A673 (cell line): ENCODE measurements at regions not wholly inside any gene's neighbourhood (a gene's known extent, or its start where the extent isn't known, plus 50 kb on each side); places are given as distances from the start of the nearest gene placed in this dataset.

Experiments
- EZH2 ChIP-seq: fragments of 200-600 bp; sonication (generic); IDR thresholded peaks from 2 replicates; pipeline ENCODE4 v1.6.1; 2017; ENCODE audit warnings: borderline replicate concordance, low read depth, mild to moderate bottlenecking, mixed read lengths, antibody characterized with exemption, low read length; ENCODE audit not compliant: poor library complexity, severe bottlenecking
- TF ChIP-seq, protein P1 (sequence below): fragments of 300-800, 200-600 bp; sonication (generic); conservative IDR thresholded peaks from 2 replicates; pipeline ENCODE4 v1.5.1; 2017; ENCODE audit warnings: low read depth, mild to moderate bottlenecking, antibody characterized with exemption, low read length, moderate library complexity, mixed read lengths

DNA sequence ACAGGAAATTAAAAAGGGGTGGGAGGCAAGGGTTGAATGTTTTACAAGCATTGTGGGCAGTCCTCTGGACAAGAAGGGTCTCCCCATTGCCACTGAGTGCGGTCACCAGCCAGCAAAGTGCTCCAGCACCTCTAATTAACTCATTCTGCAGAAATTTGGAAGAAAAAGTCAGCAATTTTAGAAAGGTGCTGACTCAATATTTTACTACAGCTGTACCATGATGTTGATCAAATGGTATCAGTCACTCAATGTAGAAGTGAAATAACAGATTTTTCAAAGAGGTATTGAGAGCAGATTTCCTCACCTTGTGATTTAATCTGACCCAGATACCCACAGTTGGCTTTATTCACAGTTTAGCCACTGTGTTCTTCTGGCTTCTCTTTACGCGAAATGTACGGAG is 96.7 kb downstream of the PMP22 start:
- TF ChIP-seq, protein P1, sequence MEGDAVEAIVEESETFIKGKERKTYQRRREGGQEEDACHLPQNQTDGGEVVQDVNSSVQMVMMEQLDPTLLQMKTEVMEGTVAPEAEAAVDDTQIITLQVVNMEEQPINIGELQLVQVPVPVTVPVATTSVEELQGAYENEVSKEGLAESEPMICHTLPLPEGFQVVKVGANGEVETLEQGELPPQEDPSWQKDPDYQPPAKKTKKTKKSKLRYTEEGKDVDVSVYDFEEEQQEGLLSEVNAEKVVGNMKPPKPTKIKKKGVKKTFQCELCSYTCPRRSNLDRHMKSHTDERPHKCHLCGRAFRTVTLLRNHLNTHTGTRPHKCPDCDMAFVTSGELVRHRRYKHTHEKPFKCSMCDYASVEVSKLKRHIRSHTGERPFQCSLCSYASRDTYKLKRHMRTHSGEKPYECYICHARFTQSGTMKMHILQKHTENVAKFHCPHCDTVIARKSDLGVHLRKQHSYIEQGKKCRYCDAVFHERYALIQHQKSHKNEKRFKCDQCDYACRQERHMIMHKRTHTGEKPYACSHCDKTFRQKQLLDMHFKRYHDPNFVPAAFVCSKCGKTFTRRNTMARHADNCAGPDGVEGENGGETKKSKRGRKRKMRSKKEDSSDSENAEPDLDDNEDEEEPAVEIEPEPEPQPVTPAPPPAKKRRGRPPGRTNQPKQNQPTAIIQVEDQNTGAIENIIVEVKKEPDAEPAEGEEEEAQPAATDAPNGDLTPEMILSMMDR = no peak
- TF ChIP-seq EZH2 = no peak
